ENCODE measurements at regions not wholly inside any gene's neighbourhood (a gene's known extent, or its start where the extent isn't known, plus 50 kb on each side); places are given as distances from the start of the nearest gene placed in this dataset.

DNA sequence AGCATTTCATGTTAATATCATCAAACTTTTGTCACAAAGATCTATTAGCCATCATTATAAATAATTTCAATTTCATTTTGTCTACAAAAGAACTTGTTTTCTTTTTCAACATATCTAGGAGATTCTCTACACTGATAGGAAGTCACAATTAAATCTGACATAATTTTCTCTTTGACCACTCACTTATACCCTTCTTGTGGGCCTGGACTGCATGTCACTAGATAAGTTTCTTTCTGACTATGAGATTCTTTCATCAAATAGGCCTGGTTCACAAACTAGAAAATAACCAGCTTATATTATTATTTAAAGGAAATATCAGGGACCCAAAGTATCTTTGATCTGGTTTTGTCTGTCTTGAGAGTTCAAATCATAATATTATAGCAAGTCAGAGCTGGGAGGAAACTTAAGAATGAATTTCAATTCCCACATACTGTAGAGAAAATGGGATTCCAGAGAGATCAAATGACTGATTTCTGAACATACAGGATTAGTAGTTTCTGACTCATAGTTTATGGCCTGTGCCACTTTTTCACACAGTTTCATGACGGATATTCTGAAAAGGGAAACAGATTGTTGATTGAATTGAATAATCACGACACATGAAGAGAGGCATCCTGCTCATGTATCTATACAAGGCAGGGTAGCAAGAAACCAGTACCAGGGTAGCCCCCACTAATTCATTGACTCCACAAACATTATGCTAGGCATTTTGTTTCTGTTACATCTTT, 355.8 kb downstream of the GPATCH2 start:
- TF ChIP-seq TCF12 (IDR thresholded peaks at IDR 0.05; ENCODE audit: low read depth) (no peak), TAF1 (IDR thresholded peaks at IDR 0.05; ENCODE audit: low read depth) (no peak), ZBTB7A (IDR thresholded peaks at IDR 0.05; ENCODE audit: low read depth) (no peak), EP300 (IDR thresholded peaks at IDR 0.05; ENCODE audit: borderline replicate concordance) (no peak), EGR1 (IDR thresholded peaks at IDR 0.05) (no peak), RAD21 (IDR thresholded peaks at IDR 0.05; ENCODE audit: low read depth) (no peak), NFIC (IDR thresholded peaks at IDR 0.05) (no peak), MAX (IDR thresholded peaks at IDR 0.05) (no peak), USF1 (IDR thresholded peaks at IDR 0.05) (no peak), REST (IDR thresholded peaks at IDR 0.05; ENCODE audit: low read depth) (no peak), YY1 (IDR thresholded peaks at IDR 0.05; ENCODE audit: low read depth) (no peak), CEBPB (IDR thresholded peaks at IDR 0.05) (no peak), CREB1 (IDR thresholded peaks at IDR 0.05; ENCODE audit: low read depth) (no peak), FOXM1 (IDR thresholded peaks at IDR 0.05; ENCODE audit: borderline replicate concordance, low read depth) (no peak)
